Stimulated activated CD4-positive, alpha-beta T cell treated with anti-CD3 and anti-CD28 coated beads, Interleukin-4, amount 100 ng/mL, for 48 hours (primary cell): ENCODE measurements at regions not wholly inside any gene's neighbourhood (a gene's known extent, or its start where the extent isn't known, plus 50 kb on each side); places are given as distances from the start of the nearest gene placed in this dataset.

Source experiments
- DNase-seq, 2 donors: peaks; one replicate each; pipeline ENCODE4 v3.0.0-alpha.2; 2020; ENCODE audit warnings: low read depth in 2 of 2

DNA sequence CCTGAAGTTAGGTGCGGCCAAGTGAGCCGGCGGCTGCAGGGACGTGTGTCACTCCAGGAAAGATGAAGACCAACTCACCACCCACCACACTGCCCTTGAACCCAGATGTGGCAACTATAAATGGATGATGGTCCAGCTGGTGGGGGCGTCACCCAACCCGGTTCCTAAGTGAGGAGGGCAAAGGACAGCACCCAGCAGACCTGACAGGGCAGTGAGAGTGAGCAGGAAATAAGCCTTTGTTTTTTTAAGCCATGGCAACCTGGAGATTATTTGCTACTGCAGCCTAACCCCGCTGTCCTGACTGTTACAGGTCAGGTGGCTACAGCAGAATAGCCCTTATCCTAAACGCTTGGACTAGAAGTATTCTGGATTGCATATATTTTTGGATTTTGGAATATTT, 228.9 kb downstream of the CTTN start:
- no peak for DNase-seq

DNA sequence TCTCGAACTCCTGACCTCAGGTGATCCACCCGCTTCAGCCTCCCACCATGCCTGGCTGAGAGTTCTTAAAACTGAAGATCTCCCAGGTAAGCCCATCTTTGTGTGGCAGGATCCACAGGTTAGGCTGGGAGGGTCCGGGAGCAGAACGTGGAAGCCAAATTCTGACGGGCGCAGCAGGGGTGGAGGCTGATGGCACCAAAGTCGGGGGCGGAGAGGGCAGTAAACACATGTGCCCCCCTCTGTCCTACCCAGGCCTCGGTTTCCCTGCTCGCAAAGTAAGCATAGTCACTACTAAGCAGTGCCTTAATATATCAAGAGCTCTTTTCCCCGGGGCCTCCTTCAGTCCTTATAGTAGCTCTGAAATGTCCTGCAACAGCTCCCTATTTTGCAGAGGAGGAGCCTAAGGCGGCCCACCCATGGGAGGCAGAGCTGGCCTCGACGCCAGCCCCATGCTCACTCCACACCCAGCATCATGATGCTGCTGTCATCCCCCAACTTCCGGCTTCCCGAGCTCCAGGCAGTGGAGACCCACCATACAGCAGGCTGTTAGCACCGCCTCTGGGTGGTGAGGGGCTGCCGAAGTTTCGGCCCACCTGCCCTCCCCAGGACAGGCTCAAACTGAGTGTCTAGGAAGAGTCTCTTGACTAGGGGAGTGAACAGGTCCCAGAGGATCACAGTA, 230.0 kb downstream of the CTTN start:
- DNase-seq, result no peak

DNA sequence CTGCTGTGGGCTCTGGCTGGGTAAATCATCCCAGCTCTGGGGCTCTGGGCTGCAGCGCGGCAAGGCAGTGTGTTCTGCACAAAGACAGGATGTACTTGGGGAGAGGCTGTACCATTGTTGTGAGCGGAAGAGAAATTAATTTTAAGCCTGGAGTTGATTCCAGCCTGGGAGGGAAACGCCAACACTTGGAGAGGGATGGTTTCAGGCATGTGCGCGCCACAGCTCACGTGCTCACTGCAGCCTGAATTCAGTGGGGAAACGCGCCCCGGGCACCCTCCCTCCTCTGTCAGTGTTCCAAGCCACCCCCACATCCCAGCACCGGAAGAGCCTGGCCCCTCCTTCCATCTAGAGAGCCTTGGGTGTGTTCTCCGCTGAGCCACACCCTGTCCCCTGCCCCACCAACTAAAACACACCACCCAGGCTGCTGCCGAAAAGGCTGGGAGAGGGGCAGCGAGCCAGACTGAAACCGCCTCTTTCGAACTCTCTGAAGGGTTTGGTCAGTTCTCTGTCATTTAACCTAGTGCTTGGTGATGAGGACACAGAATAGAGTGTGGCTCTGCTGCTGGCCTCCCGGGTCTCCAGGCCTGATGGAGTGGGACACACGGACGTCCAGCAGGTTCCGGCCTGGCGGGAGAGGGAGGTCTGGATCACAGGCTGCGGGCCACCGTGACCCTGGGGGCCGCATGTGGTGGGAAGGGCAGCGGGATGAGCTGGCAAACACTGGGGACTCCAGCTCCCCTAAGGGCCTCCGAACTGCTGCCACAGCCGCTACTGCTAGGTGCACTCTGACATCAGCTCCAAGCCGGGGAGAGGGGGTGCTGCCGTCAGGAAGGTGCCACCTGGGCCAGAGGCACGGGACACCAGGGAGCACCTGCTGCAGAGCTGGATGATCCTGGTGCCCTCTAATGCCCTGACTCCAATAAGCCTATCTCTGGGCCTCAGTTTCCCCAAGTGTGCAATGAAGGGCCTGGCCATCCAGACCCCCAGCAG, 230.8 kb downstream of the CTTN start:
- no peak for DNase-seq

DNA sequence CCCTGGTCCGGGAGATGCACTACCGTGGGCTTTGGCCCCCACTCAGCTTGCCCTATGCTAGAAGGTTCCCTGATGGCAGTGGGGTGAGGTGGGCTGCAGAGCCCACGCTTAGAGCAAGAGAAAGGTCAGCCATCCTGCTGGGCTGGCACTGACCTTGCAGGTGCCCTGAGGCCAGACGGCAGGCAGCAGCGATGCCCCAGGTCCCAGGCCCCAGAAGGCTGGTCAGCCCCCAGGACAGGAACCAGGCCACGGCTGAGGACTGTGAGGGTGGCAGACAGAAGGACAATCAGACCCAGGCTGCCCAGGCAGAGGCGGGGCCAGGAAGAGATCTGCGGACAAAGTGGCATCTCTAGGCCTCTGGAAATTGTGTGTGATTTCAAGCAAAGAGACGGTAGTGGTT, 231.7 kb downstream of the CTTN start:
- DNase-seq, result no peak

DNA sequence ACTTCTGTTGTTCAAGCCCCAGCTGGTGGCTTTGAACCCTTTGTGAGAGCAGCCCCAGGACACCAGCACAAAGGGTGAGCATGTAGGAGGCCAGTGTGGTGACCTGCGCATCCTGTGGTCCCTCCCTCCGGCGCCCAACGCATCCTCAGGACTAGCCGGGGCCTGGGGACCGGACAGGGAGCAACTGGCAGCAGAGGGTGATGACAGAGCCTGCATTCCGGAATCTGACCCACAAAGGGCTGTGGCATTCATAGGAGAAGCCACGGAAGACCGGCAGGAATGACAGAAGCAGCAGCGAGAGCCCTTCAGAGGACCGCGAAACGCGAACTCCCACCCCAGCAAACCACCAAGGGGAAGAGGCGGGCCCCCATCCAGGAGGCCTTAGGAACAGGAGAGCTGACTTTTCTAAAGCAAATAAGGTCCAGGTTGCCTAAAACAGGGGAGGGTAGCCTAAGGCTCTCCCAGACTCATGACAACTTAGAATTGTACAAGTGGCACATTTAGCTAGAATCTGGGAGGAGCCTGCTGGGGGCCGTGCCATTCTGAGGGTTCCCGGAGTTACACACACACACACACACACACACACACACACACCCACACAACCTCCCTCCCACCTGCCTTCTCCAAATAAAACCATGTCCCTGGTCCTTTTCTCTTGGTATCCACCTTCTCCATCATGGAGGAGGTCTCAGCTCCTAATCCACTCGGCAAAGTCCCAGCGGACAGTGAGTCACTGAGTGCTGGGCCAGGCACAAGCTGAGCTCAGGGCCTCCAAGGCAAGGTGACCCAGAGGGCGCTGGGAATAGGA, 232.7 kb downstream of the CTTN start:
- DNase-seq, result no peak

DNA sequence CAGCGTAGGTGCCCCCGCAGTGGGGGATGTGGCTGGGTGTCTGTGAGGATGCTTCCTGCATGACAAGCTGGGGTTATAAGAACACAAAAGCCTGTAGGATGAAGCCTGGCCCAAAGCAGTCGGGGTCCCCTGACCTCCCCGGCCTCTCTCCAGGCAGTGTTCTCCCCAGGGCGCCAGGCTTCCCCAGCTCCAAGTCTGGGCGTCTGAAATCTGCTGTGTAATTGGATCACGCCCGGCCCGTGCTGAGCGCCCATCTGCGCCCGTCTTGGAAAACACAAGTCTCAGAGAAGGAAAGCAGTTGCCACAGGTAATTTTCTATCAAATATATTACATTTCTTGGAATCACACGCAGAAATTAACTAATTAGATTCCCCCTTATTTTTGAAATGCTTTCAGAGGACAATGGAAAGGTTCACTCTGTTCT, 233.3 kb downstream of the CTTN start:
- no peak for DNase-seq

DNA sequence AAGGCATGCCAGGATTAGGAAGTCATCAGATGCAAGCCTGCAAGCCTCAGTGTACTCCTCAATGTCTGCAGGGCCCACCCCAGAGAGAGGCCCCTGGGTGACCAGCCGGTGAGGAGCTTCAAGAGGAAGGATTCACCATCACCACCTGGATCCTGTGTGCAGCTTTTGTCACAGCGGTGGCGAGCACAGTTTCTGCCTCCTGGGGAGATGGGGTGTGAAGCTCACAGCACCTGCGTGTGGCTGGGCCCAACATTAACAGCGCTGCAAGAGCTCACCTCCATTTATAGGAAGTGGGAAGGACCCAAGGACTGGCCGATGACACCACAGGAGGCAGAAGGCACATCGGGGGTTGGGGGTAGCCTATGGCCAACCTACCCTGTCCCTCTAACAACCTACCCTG, 235.3 kb downstream of the CTTN start:
- DNase-seq, result no peak

DNA sequence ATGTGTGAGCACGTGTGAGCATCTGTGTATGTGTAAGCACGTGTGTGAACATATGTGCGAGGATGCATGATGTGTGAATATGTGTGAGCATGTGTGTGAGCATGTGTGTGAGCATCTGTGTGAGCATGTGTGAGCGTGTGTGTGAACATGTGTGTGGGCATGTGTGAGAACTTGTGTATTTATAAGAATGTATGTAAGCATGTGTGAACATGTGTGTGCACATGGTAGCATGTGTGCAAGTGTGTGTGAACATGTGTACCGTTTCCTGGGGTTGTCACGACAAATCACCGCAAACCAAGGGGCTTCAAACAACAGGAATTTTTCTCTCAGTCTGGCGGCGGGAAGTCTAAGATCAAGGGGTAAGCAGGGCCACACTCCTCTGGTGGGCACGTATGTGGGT, 238.3 kb downstream of the CTTN start:
- no peak for DNase-seq

DNA sequence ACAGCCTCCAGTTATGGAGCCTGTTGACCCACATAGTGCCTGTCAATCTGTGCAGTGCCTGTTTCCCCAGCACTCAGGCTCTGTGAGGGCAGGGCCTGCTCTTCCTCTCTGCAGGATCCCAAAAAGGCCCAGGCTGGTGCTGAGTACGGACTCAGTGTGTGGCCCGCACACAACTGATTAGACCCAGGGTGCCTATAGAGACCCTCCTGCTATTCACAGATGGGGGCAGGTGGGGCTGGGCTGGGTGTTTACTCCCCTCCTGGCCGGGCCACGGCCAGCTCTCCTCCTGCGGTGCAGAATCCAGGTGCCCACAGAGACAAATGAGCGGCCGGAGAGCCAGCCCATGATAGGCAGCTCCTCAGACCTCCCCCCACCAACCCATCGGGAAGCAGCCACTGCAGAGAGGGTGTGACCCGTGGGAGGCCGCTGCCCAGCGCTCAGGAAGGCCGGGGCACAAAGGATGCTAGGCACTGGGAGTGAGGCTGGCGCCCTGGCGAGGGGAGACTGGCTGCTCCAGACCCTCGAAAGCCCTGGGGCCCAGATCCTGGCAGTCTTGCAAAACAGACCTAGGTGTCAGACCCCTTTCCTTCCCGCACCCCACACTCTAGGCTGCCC, 239.0 kb downstream of the CTTN start:
- DNase-seq, result no peak

DNA sequence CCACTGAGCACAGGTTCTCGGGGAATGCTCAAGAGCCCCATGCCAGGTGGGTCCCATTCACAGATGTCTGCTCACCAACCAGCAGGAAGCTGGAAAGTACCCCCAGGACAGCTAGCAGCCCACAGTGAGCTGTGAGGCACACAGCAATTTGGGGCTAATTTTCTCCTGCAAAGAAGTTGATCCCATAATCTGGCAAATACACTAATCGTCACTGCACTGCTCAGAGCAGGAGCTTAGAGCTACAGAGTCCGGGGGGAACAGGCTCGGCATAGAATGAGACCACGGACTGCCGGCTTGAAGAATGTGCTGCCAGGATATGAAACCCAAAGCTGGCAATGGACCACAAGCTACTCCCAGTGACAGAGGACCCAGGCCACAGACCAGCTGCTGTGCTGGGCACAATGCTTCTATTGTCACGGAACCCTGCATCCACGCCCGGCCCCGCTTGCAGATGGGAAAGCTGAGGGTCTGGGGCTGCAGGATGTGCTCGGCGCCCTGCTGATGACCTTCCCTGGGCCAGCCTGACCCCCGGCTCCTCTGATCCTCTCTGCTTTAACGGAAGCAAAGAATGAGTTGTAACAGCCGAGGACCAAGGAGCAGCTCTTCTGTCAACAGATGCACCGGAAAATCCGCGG, 239.7 kb downstream of the CTTN start:
- no peak for DNase-seq

DNA sequence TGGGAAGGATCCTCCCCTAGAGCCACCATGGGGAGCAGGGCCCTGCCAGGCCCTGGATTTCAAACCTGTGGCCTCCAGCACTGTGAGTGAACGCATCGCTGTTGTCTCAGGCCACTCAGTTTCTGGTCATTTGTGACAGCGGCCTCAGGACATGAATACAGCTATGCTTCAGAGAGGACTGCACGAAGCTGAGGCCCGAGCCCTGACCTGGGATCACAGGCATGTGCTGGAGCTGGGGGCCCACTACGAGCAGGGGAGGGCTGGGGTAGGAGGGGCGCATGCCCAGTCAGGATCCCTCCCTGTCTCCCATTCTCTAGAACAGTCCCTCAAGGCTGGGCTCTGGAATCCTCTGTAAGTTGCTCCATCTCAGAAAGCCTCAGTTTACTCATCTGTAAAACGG, 242.1 kb downstream of the CTTN start:
- DNase-seq, result no peak

DNA sequence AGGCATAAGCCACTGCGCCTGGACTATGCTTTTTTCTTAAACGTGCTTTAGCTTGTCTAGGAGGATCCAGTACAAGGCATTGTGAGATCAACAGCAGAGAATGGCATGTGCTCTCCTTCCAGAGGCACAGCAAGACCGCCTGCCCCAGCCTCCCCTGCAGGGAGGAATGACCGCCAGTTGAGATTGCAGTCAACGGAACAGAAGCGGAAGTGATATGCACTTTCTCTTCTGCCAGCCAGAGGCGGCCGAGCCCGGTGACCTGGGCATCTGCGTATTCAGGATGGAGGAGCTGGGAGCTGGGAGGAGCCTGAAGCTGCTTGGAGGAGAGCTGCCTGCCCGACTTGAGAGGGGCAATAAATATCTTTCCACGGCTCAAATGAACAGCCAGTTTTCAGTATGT, 243.0 kb downstream of the CTTN start:
- DNase-seq, result no peak

DNA sequence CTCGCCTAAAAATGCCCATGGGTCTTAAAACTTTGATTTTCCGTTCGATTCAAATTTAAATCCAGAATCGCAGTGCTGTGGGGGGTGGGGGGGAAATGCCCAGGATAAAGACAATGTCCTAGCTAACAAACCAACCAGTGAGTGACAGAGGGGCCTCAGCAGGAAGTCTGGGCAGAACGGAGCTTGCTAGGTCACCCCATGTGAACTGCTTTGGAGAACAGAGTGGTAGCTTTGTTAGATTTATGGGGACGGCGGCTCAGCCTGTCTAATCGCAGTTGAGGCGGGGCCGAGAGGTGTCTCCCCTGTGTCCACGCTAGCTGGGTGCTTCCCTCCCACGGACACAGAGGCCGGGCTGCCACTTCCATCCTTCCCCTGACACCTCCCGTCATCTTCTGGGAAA, 243.9 kb downstream of the CTTN start:
- DNase-seq, result no peak

DNA sequence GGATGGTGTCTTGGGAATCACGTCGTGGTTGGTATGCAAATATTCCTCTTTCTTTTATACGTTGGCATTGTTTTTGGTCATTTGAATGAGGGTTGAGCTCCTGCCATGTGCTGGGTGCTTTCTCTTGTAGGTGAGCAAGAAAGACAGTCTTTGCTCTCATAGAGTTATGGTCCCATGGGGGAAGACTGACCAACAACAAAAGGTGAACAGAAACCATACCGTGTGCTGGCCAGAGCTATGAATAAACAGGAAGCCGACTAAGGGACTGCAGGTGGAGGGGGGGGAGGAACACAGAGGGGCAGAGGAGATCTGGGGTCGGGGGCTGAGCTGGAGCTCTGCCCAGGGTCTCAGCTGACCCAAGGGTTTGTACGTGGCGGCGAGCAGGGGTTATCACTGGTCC, 245.3 kb downstream of the CTTN start:
- DNase-seq, result no peak

DNA sequence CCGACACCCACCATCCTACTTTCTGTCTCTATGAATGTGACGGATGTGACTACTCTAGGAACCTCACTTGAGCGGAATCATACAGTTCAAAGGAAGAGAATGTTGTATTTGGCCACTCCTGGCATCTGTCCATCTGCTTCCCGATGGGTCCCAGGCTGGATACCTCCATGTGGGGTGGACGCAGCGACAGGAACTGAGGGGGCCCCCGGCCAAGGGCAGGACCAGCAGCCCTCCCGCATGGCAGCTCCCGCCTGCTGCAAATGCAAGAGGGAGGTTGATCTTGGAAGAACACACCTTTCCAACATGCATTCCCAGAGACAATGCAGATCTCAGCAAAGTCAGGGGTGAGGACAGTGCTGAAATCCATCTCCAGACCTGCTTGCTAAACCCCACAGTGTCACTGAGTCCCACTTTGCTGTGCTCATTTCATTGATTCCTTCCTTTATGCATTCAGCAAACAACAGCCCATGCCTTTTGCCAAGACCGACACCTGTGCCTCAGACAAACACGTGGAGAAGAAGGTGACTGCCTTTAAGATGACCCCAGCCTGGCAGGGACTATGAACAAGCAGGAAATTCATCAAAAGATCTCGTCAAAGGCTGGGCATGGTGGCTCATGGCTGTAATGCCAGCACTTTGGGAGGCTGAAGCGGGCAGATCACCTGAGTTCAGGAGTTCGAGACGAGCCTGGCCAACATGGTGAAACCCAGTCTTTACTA, 246.2 kb downstream of the CTTN start:
- DNase-seq, result no peak

DNA sequence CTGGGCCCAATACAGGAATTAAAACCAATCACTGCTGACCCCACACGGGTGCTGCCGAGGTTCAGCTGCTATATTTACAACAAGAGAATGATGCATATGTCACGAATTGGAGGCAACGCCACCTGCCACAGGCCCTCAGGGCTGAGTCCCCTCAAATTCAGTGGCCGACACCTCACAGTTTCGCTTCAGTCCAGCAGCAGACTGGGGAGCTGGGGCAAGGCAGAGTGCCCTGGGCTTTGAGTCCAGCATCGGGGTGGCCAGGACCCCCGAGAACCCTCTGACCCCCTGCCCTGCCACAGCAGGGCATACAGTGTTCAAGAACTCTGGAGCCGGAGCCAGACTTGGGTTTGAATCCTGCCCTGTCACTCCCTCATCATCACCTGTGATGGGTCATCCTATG, 247.2 kb downstream of the CTTN start:
- DNase-seq, result no peak

DNA sequence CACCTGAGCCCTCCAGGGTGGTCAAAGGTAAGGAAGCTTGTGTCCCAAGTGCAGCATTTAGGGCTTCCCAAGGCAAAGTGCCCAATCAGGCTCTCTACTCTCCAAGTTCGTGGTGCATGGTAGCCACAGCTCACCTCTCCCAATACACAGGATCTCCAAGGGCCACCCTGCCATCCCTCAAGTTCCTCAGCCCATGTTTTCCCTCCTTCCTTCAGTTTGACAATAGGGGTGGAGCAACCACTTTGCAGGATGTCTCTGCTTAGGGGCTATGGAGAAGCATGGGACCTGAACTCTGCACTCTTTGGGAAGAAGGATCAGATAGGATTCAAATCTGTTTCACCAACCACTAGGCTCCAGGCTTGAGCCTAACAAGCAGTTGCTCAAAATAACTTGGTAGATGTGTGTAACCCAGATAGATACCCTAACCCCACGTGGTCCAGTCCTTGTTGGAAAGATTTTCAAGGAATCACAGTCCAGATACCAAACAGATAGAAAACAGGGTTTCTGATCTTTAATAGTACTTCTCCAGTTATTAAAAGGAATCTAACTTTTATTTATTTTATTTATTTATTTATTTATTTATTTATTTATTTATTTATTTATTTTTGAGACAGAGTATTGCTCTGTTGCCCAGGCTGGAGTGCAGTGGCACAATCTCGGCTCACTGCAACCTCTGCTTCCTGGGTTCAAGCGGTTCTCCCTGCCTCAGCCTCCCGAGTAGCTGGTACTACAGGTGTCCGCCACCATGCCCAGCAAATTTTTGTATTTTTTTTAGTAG, 248.1 kb downstream of the CTTN start:
- no peak for DNase-seq

DNA sequence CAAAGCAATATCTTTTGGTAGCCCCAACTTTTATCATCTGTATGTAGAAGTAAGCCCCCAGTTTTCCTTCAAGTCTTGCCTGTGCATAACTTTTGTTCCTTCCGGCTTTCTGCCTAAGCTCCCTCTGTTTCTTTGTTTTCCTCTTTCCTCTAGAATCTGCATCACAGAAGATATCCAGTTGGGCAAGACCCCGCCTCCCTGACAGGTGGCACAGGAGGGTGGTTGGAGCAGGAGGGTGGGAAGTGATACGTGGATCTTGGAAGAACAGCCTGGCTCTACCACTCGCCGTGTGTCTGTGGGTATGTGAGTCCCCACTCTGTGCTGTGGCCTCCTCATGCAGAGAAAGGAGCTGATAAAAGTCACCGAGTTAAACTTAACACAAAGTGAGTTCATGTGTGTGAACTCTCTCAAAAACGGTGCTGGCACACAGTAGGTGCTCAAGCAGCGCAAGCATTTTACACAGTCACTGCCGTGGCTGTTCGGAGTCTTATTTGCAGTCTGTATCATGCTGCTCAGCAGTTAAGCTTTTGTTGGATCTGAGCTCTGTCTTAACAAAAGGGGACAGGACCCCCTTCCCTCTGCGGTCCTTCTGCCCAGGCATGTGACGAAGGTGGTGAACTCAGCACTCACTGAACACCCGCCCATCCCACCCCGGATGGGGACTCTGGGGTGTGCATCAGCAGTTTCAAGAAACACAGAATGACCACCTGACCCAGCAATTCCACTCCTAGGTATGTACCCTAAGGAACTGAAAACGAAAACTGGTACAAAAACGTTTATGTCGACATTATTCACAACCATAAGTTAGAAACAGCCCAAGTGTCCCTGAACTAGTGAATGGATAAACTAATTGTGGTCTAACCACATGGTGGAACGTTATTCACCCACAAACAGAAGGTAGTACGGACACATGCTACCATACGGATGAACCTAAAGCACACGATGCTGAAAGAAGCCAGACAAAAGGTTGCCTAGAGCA, 249.1 kb downstream of the CTTN start:
- no peak for DNase-seq
